ENCODE measurements at regions not wholly inside any gene's neighbourhood (a gene's known extent, or its start where the extent isn't known, plus 50 kb on each side); places are given as distances from the start of the nearest gene placed in this dataset.

GRCh38 chr10:3295582-3296151 is 123.1 kb upstream of the PITRM1 start:
- DNase-seq (ENCODE audit: insufficient read length, low spot score) (no peak), FAIRE-seq (no peak)

- no peak for DNase-seq (ENCODE audit: insufficient read length, low spot score)
- no peak for FAIRE-seq
Measured at GRCh38 chr10:3294919-3295581, 122.5 kb upstream of the PITRM1 start.

- no peak for FAIRE-seq
- DNase-seq (ENCODE audit: insufficient read length, low spot score) = no peak
Measured at GRCh38 chr10:3293581-3294431, 121.2 kb upstream of the PITRM1 start.

GRCh38 chr10:3292636-3293035 is 120.1 kb upstream of the PITRM1 start:
- DNase-seq (ENCODE audit: insufficient read length, low spot score) (no peak), FAIRE-seq (no peak)

- DNase-seq (ENCODE audit: insufficient read length, low spot score) = no peak
- no peak for FAIRE-seq
Measured at GRCh38 chr10:3290550-3290949, 118.0 kb upstream of the PITRM1 start.

DNA sequence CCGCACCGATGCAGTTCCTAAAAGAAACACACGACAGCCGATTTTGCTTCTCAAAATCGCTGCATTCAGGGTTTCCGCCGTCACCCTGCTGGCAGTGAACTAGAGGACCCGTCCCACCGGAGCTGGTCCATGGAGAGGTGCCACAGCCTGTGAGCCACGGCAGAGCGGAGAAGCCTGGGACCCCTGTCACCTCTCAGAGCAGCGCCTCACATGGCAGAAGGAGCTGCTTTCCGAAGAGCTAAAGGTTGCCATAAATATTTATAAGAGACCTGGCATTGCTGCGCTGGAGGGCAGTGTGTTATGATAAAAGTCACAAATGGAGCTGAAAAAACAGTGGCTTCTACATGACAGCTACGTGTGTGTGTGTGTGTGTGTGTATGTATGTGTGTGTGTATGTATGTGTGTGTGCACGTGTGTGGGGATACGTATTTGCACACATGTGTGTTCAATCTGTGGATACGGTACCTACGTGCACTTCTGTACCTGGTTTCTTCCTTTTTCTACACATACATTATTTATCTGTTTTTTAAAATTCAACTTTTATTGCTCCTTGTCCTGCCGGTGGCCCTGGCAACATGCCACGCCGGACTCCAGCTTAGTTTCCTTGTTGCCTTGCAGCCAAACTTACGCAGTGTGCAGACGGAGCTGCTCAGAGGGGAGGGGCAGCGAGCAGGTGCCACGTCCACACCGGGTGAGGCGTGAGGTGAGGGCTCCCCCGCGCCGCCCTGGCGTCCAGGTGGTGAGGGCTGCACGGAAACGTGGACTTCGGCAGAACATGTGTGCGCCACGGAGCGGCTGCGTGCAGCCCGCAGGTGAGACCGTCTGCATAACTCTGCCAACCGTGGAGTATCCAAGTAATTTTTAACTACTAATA is 115.2 kb upstream of the PITRM1 start:
- DNase-seq (ENCODE audit: insufficient read length, low spot score) = no peak

GRCh38 chr10:3282674-3283017 is 110.1 kb upstream of the PITRM1 start:
- FAIRE-seq = no peak
- DNase-seq (ENCODE audit: insufficient read length, low spot score) = no peak

More for the DNA sequence above, 115.2 kb upstream of the PITRM1 start:
- no peak for FAIRE-seq

- no peak for FAIRE-seq
Measured at GRCh38 chr10:3281941-3282673, 109.5 kb upstream of the PITRM1 start.

DNA sequence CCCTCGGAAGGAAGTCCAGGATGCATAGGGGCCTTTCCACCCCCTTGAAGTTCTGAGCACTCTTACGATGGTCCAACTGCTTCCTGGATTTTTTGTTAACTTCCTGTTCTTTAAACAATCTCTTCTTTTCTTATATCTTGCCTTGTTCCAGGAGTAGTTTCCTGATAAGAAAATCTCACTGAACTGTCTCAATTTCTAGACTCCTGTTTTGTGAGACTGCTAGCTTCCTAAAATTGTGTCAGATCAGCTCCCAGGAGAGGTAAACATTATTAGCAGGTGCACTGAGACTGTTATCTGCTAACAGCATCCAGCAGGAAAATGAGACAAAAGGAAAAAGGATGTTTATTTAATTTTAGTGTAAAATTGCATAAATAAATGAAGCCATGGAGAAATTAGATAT is 106.2 kb upstream of the PITRM1 start:
- FAIRE-seq (no peak), DNase-seq (ENCODE audit: insufficient read length, low spot score) (no peak)

More at GRCh38 chr10:3281941-3282673, 109.5 kb upstream of the PITRM1 start:
- no peak for DNase-seq (ENCODE audit: insufficient read length, low spot score)

DNA sequence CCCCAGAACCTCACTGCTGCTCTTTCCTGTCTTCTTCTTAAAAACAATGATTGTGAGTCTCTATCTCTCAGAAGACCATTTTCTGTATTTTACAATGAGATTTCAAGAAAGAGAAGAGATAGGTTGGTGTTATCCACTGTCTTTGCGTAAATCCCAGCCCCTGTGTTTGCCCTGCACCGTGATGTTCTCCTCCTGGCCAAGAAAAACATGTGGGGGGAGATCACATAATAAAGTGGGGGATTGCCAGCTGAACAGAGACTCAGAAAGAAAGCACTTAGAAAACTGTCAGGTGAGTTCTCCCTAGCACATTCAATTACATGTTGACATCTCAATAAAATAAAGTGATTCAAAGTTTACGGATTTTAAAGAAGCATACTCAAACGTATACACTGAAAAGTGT is 105.0 kb upstream of the PITRM1 start:
- DNase-seq (ENCODE audit: insufficient read length, low spot score) (no peak), FAIRE-seq (no peak)

DNA sequence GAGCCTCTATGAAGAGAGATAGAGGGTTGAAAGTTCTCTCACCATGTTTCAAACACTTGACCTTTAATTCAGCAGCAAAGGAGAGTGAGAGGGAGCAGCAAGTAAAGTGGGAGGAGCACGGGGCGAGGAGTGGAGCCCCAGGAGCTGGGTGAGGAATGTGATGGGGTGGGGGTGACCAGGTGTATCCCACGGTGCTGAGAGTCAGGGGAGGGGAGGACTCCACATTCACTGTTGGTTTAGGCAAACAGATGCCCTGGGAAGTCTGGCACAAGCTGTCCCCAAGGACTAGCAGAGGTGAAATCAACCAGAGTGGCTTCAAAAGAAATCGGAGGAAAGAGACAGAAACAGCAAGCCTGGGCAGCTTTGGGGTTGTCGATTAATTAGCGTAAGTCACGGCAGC is 101.8 kb upstream of the PITRM1 start:
- no peak for FAIRE-seq
- DNase-seq (ENCODE audit: insufficient read length, low spot score) = no peak

DNA sequence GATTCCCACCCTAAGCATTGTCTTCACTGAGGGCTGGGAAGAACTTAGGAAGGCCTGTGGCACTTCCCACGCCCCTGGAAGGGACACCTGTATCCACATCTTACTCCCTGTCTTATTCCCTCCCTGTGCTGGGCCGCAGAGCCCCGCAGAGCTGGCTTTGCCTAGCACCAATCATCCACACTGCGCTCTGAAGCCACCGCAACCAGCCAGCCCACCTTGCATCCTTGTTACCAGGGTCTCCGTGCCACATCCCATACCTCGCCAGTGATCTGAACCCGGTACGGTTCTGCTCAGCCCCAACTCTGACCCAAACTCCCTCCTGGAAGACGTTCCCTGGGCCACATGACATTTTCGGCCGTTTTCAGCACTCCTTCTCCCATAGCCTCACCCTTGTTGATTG is 101.4 kb upstream of the PITRM1 start:
- FAIRE-seq = no peak
- no peak for DNase-seq (ENCODE audit: insufficient read length, low spot score)

DNA sequence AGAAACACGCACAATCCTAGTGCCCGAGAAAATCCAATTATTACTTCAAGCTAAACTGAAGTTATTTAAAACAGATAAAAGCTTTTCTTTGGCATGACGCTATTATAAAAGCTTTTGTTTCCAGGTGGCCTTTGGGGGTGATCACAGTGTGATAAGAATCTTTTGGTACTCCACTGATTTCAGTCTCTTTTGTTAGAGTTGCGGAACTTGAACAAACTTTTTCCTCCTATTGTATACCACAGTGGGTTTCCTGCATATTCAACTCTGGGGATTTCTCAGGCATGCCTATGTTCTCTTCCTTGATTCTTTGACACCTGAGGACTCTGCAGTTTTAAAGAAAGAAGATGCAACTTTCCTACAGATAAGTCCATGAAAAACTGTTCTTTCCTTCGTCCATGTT is 99.7 kb upstream of the PITRM1 start:
- FAIRE-seq (no peak), DNase-seq (ENCODE audit: insufficient read length, low spot score) (no peak)

GRCh38 chr10:3271354-3272115 is 99.0 kb upstream of the PITRM1 start:
- FAIRE-seq = no peak
- DNase-seq (ENCODE audit: insufficient read length, low spot score) = no peak

DNA sequence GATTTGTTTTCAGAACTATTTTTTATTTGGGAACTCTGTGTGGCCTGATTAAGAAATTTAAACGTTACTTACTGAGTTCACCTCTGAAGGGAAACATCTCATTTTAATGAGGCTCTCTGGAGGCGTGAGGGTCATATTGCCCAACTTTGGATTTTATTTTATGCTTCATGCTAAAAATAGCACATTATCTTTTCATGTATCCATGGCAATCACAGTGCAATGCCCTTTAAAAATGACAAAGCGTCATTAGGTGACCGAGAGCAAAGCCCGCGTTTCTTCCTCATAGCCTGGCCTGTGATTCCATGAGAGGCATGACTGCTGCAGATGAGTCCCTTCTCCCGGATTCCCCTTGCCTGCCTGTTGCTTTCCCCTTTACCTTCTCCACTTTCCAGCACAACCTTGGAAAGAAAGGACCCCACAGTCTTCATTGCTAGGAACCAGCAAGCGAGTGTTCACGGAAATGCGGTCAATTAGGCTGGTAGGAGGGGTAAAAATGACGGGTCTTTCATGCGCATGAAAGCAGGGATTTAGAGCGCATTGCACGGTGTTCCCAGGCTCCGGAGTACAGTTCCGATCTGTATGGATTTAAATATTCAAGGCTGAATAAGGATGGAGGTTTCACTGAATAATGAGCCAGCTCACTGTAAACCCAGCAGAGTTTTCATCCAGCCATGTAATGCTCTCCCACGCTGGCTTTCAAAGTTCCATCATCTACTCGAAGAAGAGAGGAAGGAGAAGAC is 98.2 kb upstream of the PITRM1 start:
- no peak for FAIRE-seq
- DNase-seq (ENCODE audit: insufficient read length, low spot score) = no peak

DNA sequence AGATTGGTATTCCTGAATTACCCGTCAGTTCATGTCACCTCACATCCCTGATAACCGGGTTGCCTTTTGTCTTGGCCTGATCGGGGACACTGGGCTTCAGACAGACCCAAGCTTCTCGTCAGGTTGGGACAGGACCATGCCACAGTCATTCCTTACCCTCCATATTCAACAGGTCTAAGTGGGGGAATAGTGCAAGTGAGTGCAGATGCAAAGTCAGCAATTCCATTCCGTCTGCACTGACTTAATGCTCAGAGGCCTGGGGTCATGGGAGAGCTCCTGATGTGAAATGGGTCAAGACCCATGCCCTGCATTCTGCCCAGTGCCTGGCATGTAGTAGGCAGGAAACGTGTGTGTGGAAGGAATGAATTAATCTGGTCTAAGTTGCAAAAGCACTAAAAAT is 95.4 kb upstream of the PITRM1 start:
- DNase-seq (ENCODE audit: insufficient read length, low spot score) (no peak), FAIRE-seq (no peak)

DNA sequence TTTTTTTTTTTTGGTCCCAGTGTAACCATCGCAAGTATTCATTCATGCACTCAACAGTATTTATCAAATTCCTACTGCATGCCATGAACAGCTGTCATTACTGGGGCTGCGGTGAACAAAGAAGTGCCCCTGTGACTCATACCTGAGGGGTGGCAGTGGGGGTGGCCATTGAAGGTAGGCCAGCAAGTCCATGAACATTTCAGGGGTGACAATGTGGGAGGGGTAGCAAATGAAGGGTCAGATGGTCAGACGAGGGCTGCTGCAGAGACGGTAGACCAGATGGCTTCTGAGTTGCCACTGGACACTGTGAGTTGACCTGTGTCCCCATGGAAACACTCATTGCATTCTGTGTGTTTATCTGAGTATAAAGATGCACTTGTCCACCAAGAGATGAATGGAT is 92.5 kb upstream of the PITRM1 start:
- no peak for DNase-seq (ENCODE audit: insufficient read length, low spot score)
- no peak for FAIRE-seq

DNA sequence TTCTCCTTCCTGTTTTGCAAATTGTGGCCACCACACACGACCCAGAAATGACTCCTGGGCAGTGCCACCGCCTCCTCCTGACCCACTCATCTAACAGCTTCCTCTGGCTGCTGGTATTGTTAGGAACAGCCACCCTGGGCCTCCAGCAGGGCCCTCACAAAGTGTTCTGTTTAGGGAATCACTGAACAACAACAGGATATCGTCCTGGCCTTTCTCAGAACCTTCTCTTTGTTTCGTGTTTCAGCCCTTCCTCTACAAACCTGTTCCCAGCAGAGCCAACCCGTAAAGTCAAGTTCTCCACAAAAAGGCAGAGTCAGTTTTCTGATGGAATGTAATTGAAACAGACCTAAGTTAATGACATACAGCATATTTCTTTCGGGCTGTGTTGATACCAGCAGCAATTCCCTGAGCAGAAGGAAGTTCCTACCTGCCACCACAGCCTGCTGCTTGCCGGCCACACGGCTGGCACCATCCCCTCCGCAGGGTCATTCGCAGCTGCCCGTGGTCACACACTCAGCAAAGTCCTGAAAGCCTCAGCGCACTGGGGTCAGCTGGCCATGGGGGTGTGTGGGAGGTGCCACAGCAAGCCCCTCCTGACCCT is 91.7 kb upstream of the PITRM1 start:
- FAIRE-seq = no peak

GRCh38 chr10:3263747-3264146 is 91.2 kb upstream of the PITRM1 start:
- FAIRE-seq = no peak
- no peak for DNase-seq (ENCODE audit: insufficient read length, low spot score)

More for the DNA sequence above, 91.7 kb upstream of the PITRM1 start:
- DNase-seq (ENCODE audit: insufficient read length, low spot score) = no peak

All from GM19239 (cell line).